SU-DHL-6 (cell line): ENCODE measurements at regions not wholly inside any gene's neighbourhood (a gene's known extent, or its start where the extent isn't known, plus 50 kb on each side); places are given as distances from the start of the nearest gene placed in this dataset.

Experiments used
- H2AFZ ChIP-seq: fragments of 200-600 bp; sonication (generic); 2 replicates; pipeline ENCODE4 v1.6.1; 2014; ENCODE audit warnings: low read depth, mild to moderate bottlenecking, moderate library complexity, mixed read lengths, antibody characterized with exemption, low read length; ENCODE audit not compliant: severe bottlenecking
- H3F3A ChIP-seq: fragments of 200-600 bp; shearing (Covaris generic); 2 replicates; pipeline ENCODE4 v1.6.0; 2016; ENCODE audit warnings: antibody characterized with exemption, mild to moderate bottlenecking; ENCODE audit not compliant: insufficient read depth
- H3K27ac ChIP-seq: fragments of 200-600 bp; sonication (generic); 2 replicates; pipeline ENCODE4 v1.5.1; 2016; ENCODE audit warnings: low read depth, mild to moderate bottlenecking, low read length, moderate library complexity, mixed read lengths
- H3K27me3 ChIP-seq: fragments of 200-600 bp; sonication (generic), shearing (Covaris generic); 2 replicates; pipeline ENCODE4 v1.6.0; 2014; ENCODE audit warnings: mild to moderate bottlenecking, low read length
- H3K36me3 ChIP-seq: fragments of 200-600 bp; sonication (generic); 2 replicates; pipeline ENCODE4 v1.6.1; 2014; ENCODE audit warnings: mild to moderate bottlenecking, low read length, mixed read lengths
- H3K4me2 ChIP-seq: fragments of 300-600, 200-600 bp; shearing (Covaris generic), sonication (generic); 2 replicates; pipeline ENCODE4 v1.6.0; 2014; ENCODE audit warnings: low read length, low read depth, mild to moderate bottlenecking; ENCODE audit not compliant: poor library complexity, severe bottlenecking
- H3K4me3 ChIP-seq: fragments of 200-600 bp; sonication (generic); 2 replicates; pipeline ENCODE4 v1.5.1; 2014; ENCODE audit warnings: antibody characterized with exemption, low read length, mild to moderate bottlenecking, mixed read lengths; ENCODE audit not compliant: insufficient read depth, poor library complexity, severe bottlenecking
- H3K79me2 ChIP-seq: fragments of 200-600 bp; sonication (generic); 2 replicates; pipeline ENCODE4 v1.6.1; 2014; ENCODE audit warnings: mild to moderate bottlenecking, low read length, moderate library complexity; ENCODE audit not compliant: insufficient read depth
- H3K9ac ChIP-seq: fragments of 200-600 bp; sonication (generic); 2 replicates; pipeline ENCODE4 v1.7.0; 2014; ENCODE audit warnings: mild to moderate bottlenecking, low read length
- H3K9me2 ChIP-seq: fragments of 200-600 bp; sonication (generic); replicated peaks from 2 replicates; pipeline ENCODE4 v1.6.1; 2014; ENCODE audit warnings: low read length; ENCODE audit not compliant: insufficient read depth
- H3K9me3 ChIP-seq: fragments of 200-600 bp; sonication (generic); 2 replicates; pipeline ENCODE4 v1.6.1; 2014; ENCODE audit warnings: low read length, mixed read lengths; ENCODE audit not compliant: insufficient read depth
- H4K20me1 ChIP-seq: fragments of 200-600 bp; sonication (generic); 2 replicates; pipeline ENCODE4 v1.6.1; 2014; ENCODE audit warnings: low read depth, mild to moderate bottlenecking, antibody characterized with exemption, low read length, moderate library complexity, mixed read lengths
- CTCF ChIP-seq: fragments of 200-600 bp; sonication (generic); IDR thresholded peaks from one replicate; pipeline ENCODE4 v1.5.1; 2017; ENCODE audit warnings: antibody characterized with exemption, mild to moderate bottlenecking, low read length, moderate library complexity; ENCODE audit not compliant: insufficient read depth, poor library complexity, severe bottlenecking
- EZH2phosphoT487 ChIP-seq: fragments of 200-600 bp; sonication (generic), shearing (Covaris generic); conservative IDR thresholded peaks from 2 replicates; pipeline ENCODE4 v1.6.1; 2018; ENCODE audit warnings: mild to moderate bottlenecking, antibody characterized with exemption, low read length, moderate library complexity, mixed read lengths

- Histone ChIP-seq H3K9ac (no peak overlapping the region), H3K27ac (no peak overlapping the region), H3K4me2 (no peak overlapping the region), H2AFZ (no peak overlapping the region), H3K9me2 (no peaks in the 10 kb centered on the region), H3K4me3 (no peak overlapping the region), H3F3A (no peaks in the 10 kb centered on the region), H3K9me3 (no peaks in the 10 kb centered on the region), H3K79me2 (no peaks in the 10 kb centered on the region), H4K20me1 (no peaks in the 10 kb centered on the region), H3K36me3 (no peaks in the 10 kb centered on the region), H3K27me3 (no peaks in the 10 kb centered on the region)
- TF ChIP-seq EZH2phosphoT487 (no peak), CTCF (peak; percentile 12)
Measured at GRCh38 chr2:67854798-67855197, 208.0 kb downstream of the C1D start.

DNA sequence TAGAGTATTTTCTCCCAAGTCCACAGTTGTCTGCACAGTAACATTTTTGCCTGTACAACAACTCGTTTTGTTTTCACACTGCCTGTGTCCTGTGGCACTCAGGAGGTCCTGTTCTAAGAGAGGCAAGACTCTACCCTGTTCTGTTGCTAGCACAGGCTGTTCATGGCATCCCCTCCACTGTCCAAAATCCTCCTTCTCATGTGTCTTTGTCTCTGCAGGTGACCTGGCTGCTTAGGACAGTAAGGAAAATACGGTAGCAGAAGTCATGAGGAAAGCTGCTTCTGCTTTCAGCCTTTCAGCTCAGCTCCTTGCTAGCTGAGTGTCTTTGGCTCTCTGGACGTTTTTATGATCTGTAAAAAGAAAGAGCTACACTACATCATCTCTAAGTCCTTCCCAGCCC, 205.9 kb downstream of the C1D start:
- Histone ChIP-seq H3K9me3 (no peaks in the 10 kb centered on the region), H4K20me1 (no peaks in the 10 kb centered on the region), H3K36me3 (no peaks in the 10 kb centered on the region), H3K27me3 (no peaks in the 10 kb centered on the region), H3K4me3 (no peak overlapping the region), H3K79me2 (no peaks in the 10 kb centered on the region), H3K9ac (no peak overlapping the region), H3K27ac (no peak overlapping the region), H2AFZ (no peak overlapping the region), H3F3A (no peaks in the 10 kb centered on the region), H3K4me2 (no peak overlapping the region), H3K9me2 (no peaks in the 10 kb centered on the region)
- no peak for TF ChIP-seq CTCF

- no peaks in the 10 kb centered on the region for H3K9me3 ChIP-seq
- H3K4me3 ChIP-seq: no peak overlapping the region
- no peaks in the 10 kb centered on the region for H3K27me3 ChIP-seq
- H3K9me2 ChIP-seq: no peaks in the 10 kb centered on the region
- no peaks in the 10 kb centered on the region for H3K36me3 ChIP-seq
- TF ChIP-seq EZH2phosphoT487 (no peak), CTCF (no peak)
- H3K79me2 ChIP-seq: no peaks in the 10 kb centered on the region
- no peaks in the 10 kb centered on the region for H4K20me1 ChIP-seq
- no peak overlapping the region for H3K9ac ChIP-seq
- no peaks in the 10 kb centered on the region for H3F3A ChIP-seq
- no peak overlapping the region for H3K27ac ChIP-seq
- H2AFZ ChIP-seq: no peak overlapping the region
- no peak overlapping the region for H3K4me2 ChIP-seq
Measured at GRCh38 chr2:67857836-67858235, 205.0 kb downstream of the C1D start.

DNA sequence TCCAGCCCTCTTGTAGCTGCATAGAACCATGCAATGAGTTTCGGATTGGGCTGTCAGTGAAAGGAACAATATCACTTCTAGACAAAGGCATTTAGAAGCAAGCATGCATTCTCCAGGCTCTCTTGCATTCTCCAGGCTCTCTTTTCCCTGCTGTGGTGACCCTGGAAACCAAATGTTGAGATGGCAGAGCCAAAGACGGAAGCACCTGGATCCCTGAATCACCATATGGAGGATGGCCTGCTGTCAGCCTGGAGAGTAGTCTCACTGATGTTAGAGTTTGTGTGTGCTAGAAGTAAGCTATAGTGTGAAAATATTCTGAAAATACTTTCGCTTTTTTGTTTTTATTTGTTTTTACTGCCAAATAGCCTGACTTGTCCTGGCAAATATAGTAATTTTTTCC, 203.9 kb downstream of the C1D start:
- Histone ChIP-seq H3K9me2 (no peaks in the 10 kb centered on the region), H3K79me2 (no peaks in the 10 kb centered on the region), H3K27ac (no peak overlapping the region), H3K27me3 (no peaks in the 10 kb centered on the region), H3K4me3 (no peak overlapping the region), H3K4me2 (no peak overlapping the region), H3K9ac (no peak overlapping the region), H3F3A (no peaks in the 10 kb centered on the region), H2AFZ (no peak overlapping the region), H4K20me1 (no peaks in the 10 kb centered on the region), H3K9me3 (no peaks in the 10 kb centered on the region), H3K36me3 (no peaks in the 10 kb centered on the region)
- no peak for TF ChIP-seq CTCF
- TF ChIP-seq EZH2phosphoT487: no peak
